WTC11 (cell line): ENCODE measurements at regions not wholly inside any gene's neighbourhood (a gene's known extent, or its start where the extent isn't known, plus 50 kb on each side); places are given as distances from the start of the nearest gene placed in this dataset.

Experiments
- ATAC-seq: fragments of 200-7000 bp; cut with Tn5 transposase; 2 replicates; pipeline ENCODE4 v1.10.0; 2021; ENCODE audit warnings: mild to moderate bottlenecking, moderate library complexity
- CTCF ChIA-PET: fragments of 300-600 bp; sonication (Branson Sonifier 250); formaldehyde crosslinking; loops from one replicate; lab custom pipeline; 2021; ENCODE audit warnings: antibody characterized with exemption; lab: Charles Lee
- POLR2A ChIA-PET: fragments of 350-600 bp; sonication (Branson Sonifier 250); formaldehyde crosslinking; loops from one replicate; lab custom pipeline; 2021; ENCODE audit warnings: antibody characterized with exemption; lab: Charles Lee
- DNase-seq: peaks from one replicate; pipeline ENCODE4 v3.0.0; 2021; ENCODE audit warnings: low spot score
- H3K27ac Mint-ChIP-seq: 2 replicates; pipeline ENCODE4 v1.8.0; 2021; ENCODE audit warnings: mixed read lengths
- H3K27me3 Mint-ChIP-seq: 2 replicates; pipeline ENCODE4 v1.8.0; 2021; ENCODE audit warnings: low read depth, mild to moderate bottlenecking, moderate library complexity, mixed read lengths
- H3K36me3 Mint-ChIP-seq: 2 replicates; pipeline ENCODE4 v1.8.0; 2021; ENCODE audit warnings: mixed read lengths
- H3K4me1 Mint-ChIP-seq: 2 replicates; pipeline ENCODE4 v1.8.0; 2022; ENCODE audit warnings: mixed read lengths
- H3K4me3 Mint-ChIP-seq: 2 replicates; pipeline ENCODE4 v1.8.0; 2021; ENCODE audit warnings: mild to moderate bottlenecking, moderate library complexity, mixed read lengths
- H3K9me3 Mint-ChIP-seq: 2 replicates; pipeline ENCODE4 v1.8.0; 2021; ENCODE audit warnings: mixed read lengths
- ATF3 ChIP-seq: sonication (generic); formaldehyde crosslinking; conservative IDR thresholded peaks from 2 replicates; pipeline ENCODE4 v1.8.1; 2022; ENCODE audit warnings: mild to moderate bottlenecking, missing genetic modification reagents
- GRHL2 ChIP-seq: fragments of 250-450 bp; sonication (Bioruptor Pico); IDR thresholded peaks from 2 replicates; pipeline ENCODE4 v1.8.0; 2022; ENCODE audit warnings: mild to moderate bottlenecking, moderate library complexity; ENCODE audit not compliant: insufficient replicate concordance, severe bottlenecking
- GTF2I ChIP-seq: fragments of 250-450 bp; sonication (Bioruptor Pico); conservative IDR thresholded peaks from 2 replicates; pipeline ENCODE4 v1.4.0; 2021; ENCODE audit warnings: mild to moderate bottlenecking
- JUN ChIP-seq: sonication (generic); formaldehyde crosslinking; IDR thresholded peaks from 2 replicates; pipeline ENCODE4 v1.8.0; 2023; ENCODE audit warnings: mild to moderate bottlenecking, missing genetic modification reagents
- MYBL2 ChIP-seq: sonication (generic); formaldehyde crosslinking; IDR thresholded peaks from 2 replicates; pipeline ENCODE4 v1.8.1; 2023; ENCODE audit warnings: mild to moderate bottlenecking, moderate library complexity, missing genetic modification reagents
- NFE2L1 ChIP-seq: sonication (generic); formaldehyde crosslinking; IDR thresholded peaks from 2 replicates; pipeline ENCODE4 v1.8.1; 2023; ENCODE audit warnings: missing genetic modification reagents
- TCF7 ChIP-seq: sonication (generic); formaldehyde crosslinking; IDR thresholded peaks from 2 replicates; pipeline ENCODE4 v1.8.0; 2022; ENCODE audit warnings: mild to moderate bottlenecking, low read depth, missing genetic modification reagents, moderate library complexity
- ZNF138 ChIP-seq: sonication (generic); formaldehyde crosslinking; conservative IDR thresholded peaks from 2 replicates; pipeline ENCODE4 v1.8.1; 2022; ENCODE audit warnings: mild to moderate bottlenecking, moderate library complexity, missing genetic modification reagents
- ZNF317 ChIP-seq: sonication (generic); formaldehyde crosslinking; IDR thresholded peaks from 2 replicates; pipeline ENCODE4 v1.8.1; 2023; ENCODE audit warnings: low read depth, mild to moderate bottlenecking, moderate library complexity, missing genetic modification reagents, borderline replicate concordance
- ZNF416 ChIP-seq: fragments of 250-450 bp; sonication (Bioruptor Pico); IDR thresholded peaks from 2 replicates; pipeline ENCODE4 v1.9.0; 2021; ENCODE audit warnings: mild to moderate bottlenecking, inconsistent platforms
- TF ChIP-seq, protein P1 (sequence below): sonication (generic); formaldehyde crosslinking; IDR thresholded peaks from 2 replicates; pipeline ENCODE4 v1.8.1; 2022; ENCODE audit warnings: missing genetic modification reagents, borderline replicate concordance
- TF ChIP-seq, protein P2 (sequence below): sonication (generic); formaldehyde crosslinking; IDR thresholded peaks from 2 replicates; pipeline ENCODE4 v1.8.1; 2023; ENCODE audit warnings: mild to moderate bottlenecking, missing genetic modification reagents, borderline replicate concordance
- TF ChIP-seq, protein P3 (sequence below): sonication (generic); formaldehyde crosslinking; IDR thresholded peaks from 2 replicates; pipeline ENCODE4 v1.8.0; 2022; ENCODE audit warnings: mild to moderate bottlenecking, missing genetic modification reagents
- TF ChIP-seq, protein P4 (sequence below): fragments of 250-450 bp; sonication (Bioruptor Pico); IDR thresholded peaks from 2 replicates; pipeline ENCODE4 v1.9.0; 2021; ENCODE audit warnings: moderate library complexity, mild to moderate bottlenecking, inconsistent platforms, borderline replicate concordance
- TF ChIP-seq, protein P5 (sequence below): sonication (generic); formaldehyde crosslinking; IDR thresholded peaks from 2 replicates; pipeline ENCODE4 v1.8.1; 2023; ENCODE audit warnings: mild to moderate bottlenecking, missing genetic modification reagents, moderate library complexity

DNA sequence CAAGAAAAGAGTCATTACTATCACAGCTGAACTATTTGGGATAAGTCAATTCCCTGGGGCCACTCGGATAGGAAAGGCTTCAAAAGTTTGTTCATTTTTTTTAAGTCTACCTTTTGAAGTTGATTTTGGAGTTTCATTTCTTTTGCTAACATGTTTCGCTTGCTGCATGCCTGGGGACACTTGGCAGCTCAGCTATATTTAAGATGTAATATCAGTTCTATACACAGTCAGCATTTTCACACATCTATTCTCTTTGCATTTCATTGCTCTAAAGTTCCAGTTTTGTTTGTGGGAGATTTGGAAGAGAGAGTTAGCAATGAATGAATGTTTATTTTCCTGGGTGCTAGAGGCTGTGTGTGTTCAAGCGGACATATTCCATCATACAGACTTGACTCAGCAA, 445.2 kb upstream of the GRAMD2B start:
- no peak for DNase-seq
- CTCF ChIA-PET: no interaction called here
- Mint-ChIP-seq H3K27ac (no peak overlapping the region), H3K9me3 (no peaks in the 10 kb centered on the region), H3K4me1 (peaks cover 1% of the 10 kb centered on the region), H3K36me3 (no peaks in the 10 kb centered on the region), H3K27me3 (no peaks in the 10 kb centered on the region)
- no peak for ATAC-seq
- TF ChIP-seq, protein P1, sequence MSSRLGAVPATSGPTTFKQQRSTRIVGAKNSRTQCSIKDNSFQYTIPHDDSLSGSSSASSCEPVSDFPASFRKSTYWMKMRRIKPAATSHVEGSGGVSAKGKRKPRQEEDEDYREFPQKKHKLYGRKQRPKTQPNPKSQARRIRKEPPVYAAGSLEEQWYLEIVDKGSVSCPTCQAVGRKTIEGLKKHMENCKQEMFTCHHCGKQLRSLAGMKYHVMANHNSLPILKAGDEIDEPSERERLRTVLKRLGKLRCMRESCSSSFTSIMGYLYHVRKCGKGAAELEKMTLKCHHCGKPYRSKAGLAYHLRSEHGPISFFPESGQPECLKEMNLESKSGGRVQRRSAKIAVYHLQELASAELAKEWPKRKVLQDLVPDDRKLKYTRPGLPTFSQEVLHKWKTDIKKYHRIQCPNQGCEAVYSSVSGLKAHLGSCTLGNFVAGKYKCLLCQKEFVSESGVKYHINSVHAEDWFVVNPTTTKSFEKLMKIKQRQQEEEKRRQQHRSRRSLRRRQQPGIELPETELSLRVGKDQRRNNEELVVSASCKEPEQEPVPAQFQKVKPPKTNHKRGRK: no peak
- TF ChIP-seq ATF3 (CRISPR knock-in tag) (no peak), ZNF317 (CRISPR knock-in tag) (no peak), ZNF416 (no peak), ZNF138 (no peak), GRHL2 (no peak), NFE2L1 (CRISPR knock-in tag) (no peak)
- TF ChIP-seq, protein P2, sequence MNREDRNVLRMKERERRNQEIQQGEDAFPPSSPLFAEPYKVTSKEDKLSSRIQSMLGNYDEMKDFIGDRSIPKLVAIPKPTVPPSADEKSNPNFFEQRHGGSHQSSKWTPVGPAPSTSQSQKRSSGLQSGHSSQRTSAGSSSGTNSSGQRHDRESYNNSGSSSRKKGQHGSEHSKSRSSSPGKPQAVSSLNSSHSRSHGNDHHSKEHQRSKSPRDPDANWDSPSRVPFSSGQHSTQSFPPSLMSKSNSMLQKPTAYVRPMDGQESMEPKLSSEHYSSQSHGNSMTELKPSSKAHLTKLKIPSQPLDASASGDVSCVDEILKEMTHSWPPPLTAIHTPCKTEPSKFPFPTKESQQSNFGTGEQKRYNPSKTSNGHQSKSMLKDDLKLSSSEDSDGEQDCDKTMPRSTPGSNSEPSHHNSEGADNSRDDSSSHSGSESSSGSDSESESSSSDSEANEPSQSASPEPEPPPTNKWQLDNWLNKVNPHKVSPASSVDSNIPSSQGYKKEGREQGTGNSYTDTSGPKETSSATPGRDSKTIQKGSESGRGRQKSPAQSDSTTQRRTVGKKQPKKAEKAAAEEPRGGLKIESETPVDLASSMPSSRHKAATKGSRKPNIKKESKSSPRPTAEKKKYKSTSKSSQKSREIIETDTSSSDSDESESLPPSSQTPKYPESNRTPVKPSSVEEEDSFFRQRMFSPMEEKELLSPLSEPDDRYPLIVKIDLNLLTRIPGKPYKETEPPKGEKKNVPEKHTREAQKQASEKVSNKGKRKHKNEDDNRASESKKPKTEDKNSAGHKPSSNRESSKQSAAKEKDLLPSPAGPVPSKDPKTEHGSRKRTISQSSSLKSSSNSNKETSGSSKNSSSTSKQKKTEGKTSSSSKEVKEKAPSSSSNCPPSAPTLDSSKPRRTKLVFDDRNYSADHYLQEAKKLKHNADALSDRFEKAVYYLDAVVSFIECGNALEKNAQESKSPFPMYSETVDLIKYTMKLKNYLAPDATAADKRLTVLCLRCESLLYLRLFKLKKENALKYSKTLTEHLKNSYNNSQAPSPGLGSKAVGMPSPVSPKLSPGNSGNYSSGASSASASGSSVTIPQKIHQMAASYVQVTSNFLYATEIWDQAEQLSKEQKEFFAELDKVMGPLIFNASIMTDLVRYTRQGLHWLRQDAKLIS: no peak
- TF ChIP-seq, protein P3, sequence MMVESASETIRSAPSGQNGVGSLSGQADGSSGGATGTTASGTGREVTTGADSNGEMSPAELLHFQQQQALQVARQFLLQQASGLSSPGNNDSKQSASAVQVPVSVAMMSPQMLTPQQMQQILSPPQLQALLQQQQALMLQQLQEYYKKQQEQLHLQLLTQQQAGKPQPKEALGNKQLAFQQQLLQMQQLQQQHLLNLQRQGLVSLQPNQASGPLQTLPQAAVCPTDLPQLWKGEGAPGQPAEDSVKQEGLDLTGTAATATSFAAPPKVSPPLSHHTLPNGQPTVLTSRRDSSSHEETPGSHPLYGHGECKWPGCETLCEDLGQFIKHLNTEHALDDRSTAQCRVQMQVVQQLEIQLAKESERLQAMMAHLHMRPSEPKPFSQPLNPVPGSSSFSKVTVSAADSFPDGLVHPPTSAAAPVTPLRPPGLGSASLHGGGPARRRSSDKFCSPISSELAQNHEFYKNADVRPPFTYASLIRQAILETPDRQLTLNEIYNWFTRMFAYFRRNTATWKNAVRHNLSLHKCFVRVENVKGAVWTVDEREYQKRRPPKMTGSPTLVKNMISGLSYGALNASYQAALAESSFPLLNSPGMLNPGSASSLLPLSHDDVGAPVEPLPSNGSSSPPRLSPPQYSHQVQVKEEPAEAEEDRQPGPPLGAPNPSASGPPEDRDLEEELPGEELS (CRISPR knock-in tag): no peak
- TF ChIP-seq, all 79 proteins: peak for 0
- no peak overlapping the region for H3K4me3 Mint-ChIP-seq
- POLR2A ChIA-PET: no interaction called here

DNA sequence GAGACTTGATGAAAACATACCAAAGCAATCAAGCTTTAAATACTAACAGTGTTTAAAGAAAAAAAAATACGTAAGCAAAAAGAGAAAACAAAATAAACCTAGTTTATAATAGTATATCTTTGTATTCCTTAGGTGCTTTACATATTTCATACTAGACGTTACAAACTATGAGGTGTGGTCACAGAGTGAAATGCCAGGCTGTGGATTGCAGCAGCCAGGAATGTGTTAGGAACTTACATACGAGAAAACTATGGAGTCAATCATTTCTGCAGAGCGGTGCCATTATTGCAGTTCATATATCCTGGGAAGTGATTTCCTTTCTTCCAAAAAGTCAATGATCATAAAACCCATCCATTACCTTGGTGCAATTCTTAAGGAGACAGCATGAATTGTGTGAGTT, 443.6 kb upstream of the GRAMD2B start:
- no peaks in the 10 kb centered on the region for H3K36me3 Mint-ChIP-seq
- H3K4me3 Mint-ChIP-seq: no peak overlapping the region
- no peaks in the 10 kb centered on the region for H3K4me1 Mint-ChIP-seq
- TF ChIP-seq GTF2I (CRISPR knock-in tag) (no peak), JUN (CRISPR knock-in tag) (no peak)
- POLR2A ChIA-PET: no interaction called here
- CTCF ChIA-PET: no interaction called here
- ATAC-seq (no peak), DNase-seq (no peak)
- H3K27me3 Mint-ChIP-seq: no peaks in the 10 kb centered on the region
- no peak overlapping the region for H3K27ac Mint-ChIP-seq
- H3K9me3 Mint-ChIP-seq: peaks cover 7% of the 10 kb centered on the region

- DNase-seq (no peak), ATAC-seq (no peak)
- POLR2A ChIA-PET: no interaction called here
- TF ChIP-seq, protein P4, sequence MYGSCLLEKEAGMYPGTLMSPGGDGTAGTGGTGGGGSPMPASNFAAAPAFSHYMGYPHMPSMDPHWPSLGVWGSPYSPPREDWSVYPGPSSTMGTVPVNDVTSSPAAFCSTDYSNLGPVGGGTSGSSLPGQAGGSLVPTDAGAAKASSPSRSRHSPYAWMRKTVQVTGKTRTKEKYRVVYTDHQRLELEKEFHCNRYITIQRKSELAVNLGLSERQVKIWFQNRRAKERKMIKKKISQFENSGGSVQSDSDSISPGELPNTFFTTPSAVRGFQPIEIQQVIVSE (CRISPR knock-in tag): no peak
- TF ChIP-seq MYBL2 (CRISPR knock-in tag): no peak
- TF ChIP-seq, protein P5, sequence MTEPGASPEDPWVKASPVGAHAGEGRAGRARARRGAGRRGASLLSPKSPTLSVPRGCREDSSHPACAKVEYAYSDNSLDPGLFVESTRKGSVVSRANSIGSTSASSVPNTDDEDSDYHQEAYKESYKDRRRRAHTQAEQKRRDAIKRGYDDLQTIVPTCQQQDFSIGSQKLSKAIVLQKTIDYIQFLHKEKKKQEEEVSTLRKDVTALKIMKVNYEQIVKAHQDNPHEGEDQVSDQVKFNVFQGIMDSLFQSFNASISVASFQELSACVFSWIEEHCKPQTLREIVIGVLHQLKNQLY: no peak
- no peak for TF ChIP-seq TCF7 (CRISPR knock-in tag)
- no peaks in the 10 kb centered on the region for H3K4me1 Mint-ChIP-seq
- H3K4me3 Mint-ChIP-seq: no peak overlapping the region
- no peaks in the 10 kb centered on the region for H3K27me3 Mint-ChIP-seq
- H3K27ac Mint-ChIP-seq: no peak overlapping the region
- H3K36me3 Mint-ChIP-seq: no peaks in the 10 kb centered on the region
- peaks cover 11% of the 10 kb centered on the region for H3K9me3 Mint-ChIP-seq
- CTCF ChIA-PET: no interaction called here
These were observed 442.2 kb upstream of the GRAMD2B start for GRCh38 chr5:125981016-125981415.
